Small intestine (tissue), 7 donors: ENCODE measurements at regions not wholly inside any gene's neighbourhood (a gene's known extent, or its start where the extent isn't known, plus 50 kb on each side); places are given as distances from the start of the nearest gene placed in this dataset.
A peak's percentile ranks its signal among the peaks of the same experiment; 100 is the strongest.

Experiments used
- DNase-seq, 2 donors: peaks; one replicate each; pipeline versions ENCODE4 v3.0.0 to v3.0.0-alpha.2; 2013
- FAIRE-seq: peaks from 2 replicates; lab custom pipeline; 2012; peaks lifted over from hg19 to GRCh38; lab: Jason Lieb, UNC
- H3K27ac ChIP-seq, 3 donors: one replicate each; pipeline ENCODE4 v1.5.1; 2013; ENCODE audit warnings: low read length in 2 of 3, mild to moderate bottlenecking in 2 of 3, control low read depth in 1 of 3, inconsistent platforms in 1 of 3, low read depth in 1 of 3, moderate library complexity in 1 of 3
- H3K27me3 ChIP-seq, 3 donors: one replicate each; pipeline ENCODE4 v1.6.1; 2013; ENCODE audit warnings: low read length in 3 of 3, inconsistent platforms in 1 of 3; ENCODE audit not compliant: control insufficient read depth in 3 of 3, insufficient read depth in 3 of 3
- H3K36me3 ChIP-seq, 3 donors: one replicate each; pipeline ENCODE4 v1.6.1; 2013; ENCODE audit warnings: low read length in 3 of 3, inconsistent platforms in 1 of 3, low read depth in 1 of 3, mild to moderate bottlenecking in 1 of 3, moderate library complexity in 1 of 3; ENCODE audit not compliant: control insufficient read depth in 3 of 3, insufficient read depth in 2 of 3
- H3K4me1 ChIP-seq, 3 donors: one replicate each; pipeline ENCODE4 v1.6.1; 2013; ENCODE audit warnings: low read length in 2 of 3, inconsistent platforms in 1 of 3, low read depth in 1 of 3, mild to moderate bottlenecking in 1 of 3, moderate library complexity in 1 of 3; ENCODE audit not compliant: control insufficient read depth in 3 of 3, insufficient read depth in 2 of 3
- H3K4me3 ChIP-seq, 3 donors: one replicate each; pipeline ENCODE4 v1.5.1; 2013; ENCODE audit warnings: low read length in 3 of 3, control low read depth in 1 of 3, inconsistent platforms in 1 of 3, low read depth in 1 of 3, mild to moderate bottlenecking in 1 of 3, moderate library complexity in 1 of 3
- H3K9me3 ChIP-seq, 2 donors: one replicate each; pipeline ENCODE4 v1.6.1; 2013; ENCODE audit warnings: low read depth in 1 of 2, low read length in 1 of 2; ENCODE audit not compliant: control insufficient read depth in 2 of 2, insufficient read depth in 1 of 2
- WGBS, 3 donors: extraction: QIAGEN DNeasy Blood & Tissue Kit; methylation state at CpG; one replicate each; pipeline ENCODE4 v1.1.7; 2013; 5-methylcytosine and 5-hydroxymethylcytosine counted together
- donor health status: healthy with polysubstance abuse.
- donor health status: control.
- donor health status: control.
- donor health status: Bipolar disorder and iron deficiency.
- donor health status: healthy.

GRCh38 chr9:107948086-107948485, 458.5 kb upstream of the KLF4 start:
- no peak overlapping the region for H3K27ac ChIP-seq

GRCh38 chr9:107946364-107947141, 457.0 kb upstream of the KLF4 start:
- 32 to 67% (median 43%) methylated on average over 5 of the region's 5 CpGs for WGBS, 3 donors
- no peak for FAIRE-seq
- peak in 1 of 2 donors; percentile 47 for DNase-seq
- H3K27me3 ChIP-seq = no peaks in the 10 kb centered on the region
- H3K36me3 ChIP-seq = no peaks in the 10 kb centered on the region
- no peak overlapping the region for H3K4me3 ChIP-seq
- H3K4me1 ChIP-seq = no peaks in the 10 kb centered on the region
- no peak overlapping the region for H3K27ac ChIP-seq
- H3K9me3 ChIP-seq = peaks cover 0 to 3% of the 10 kb centered on the region in 2 donors

More at GRCh38 chr9:107948086-107948485, 458.5 kb upstream of the KLF4 start:
- 80 to 95% (median 81%) methylated on average over 6 of the region's 6 CpGs for WGBS, 3 donors
- Histone ChIP-seq H3K36me3 (no peaks in the 10 kb centered on the region), H3K4me1 (peaks cover 0 to 4% (median 0%) of the 10 kb centered on the region in 3 donors), H3K4me3 (no peak overlapping the region), H3K9me3 (peaks cover 0 to 7% of the 10 kb centered on the region in 2 donors), H3K27me3 (no peaks in the 10 kb centered on the region)
- DNase-seq (no peak), FAIRE-seq (no peak)

- WGBS, 3 donors = 67 to 75% (median 74%) methylated on average over 2 of the region's 2 CpGs
- FAIRE-seq = no peak
These were observed 456.4 kb upstream of the KLF4 start for GRCh38 chr9:107945961-107946360.

GRCh38 chr9:107945493-107945892, 455.9 kb upstream of the KLF4 start:
- Histone ChIP-seq H3K9me3 (no peaks in the 10 kb centered on the region), H3K27me3 (no peaks in the 10 kb centered on the region), H3K27ac (no peak overlapping the region), H3K4me3 (no peak overlapping the region), H3K36me3 (no peaks in the 10 kb centered on the region), H3K4me1 (no peaks in the 10 kb centered on the region)
- no peak for DNase-seq
- FAIRE-seq = no peak
- 42 to 73% (median 52%) methylated on average over 2 of the region's 2 CpGs for WGBS, 3 donors

More at GRCh38 chr9:107945961-107946360, 456.4 kb upstream of the KLF4 start:
- Histone ChIP-seq H3K4me3 (no peak overlapping the region), H3K36me3 (no peaks in the 10 kb centered on the region), H3K27me3 (no peaks in the 10 kb centered on the region), H3K9me3 (no peaks in the 10 kb centered on the region), H3K4me1 (no peaks in the 10 kb centered on the region), H3K27ac (no peak overlapping the region)
- DNase-seq = no peak

GRCh38 chr9:107944387-107944786, 454.8 kb upstream of the KLF4 start:
- Histone ChIP-seq H3K36me3 (no peaks in the 10 kb centered on the region), H3K4me3 (no peak overlapping the region), H3K9me3 (no peaks in the 10 kb centered on the region), H3K27ac (no peak overlapping the region), H3K27me3 (no peaks in the 10 kb centered on the region), H3K4me1 (peaks cover 0 to under 1% (median 0%) of the 10 kb centered on the region in 3 donors)
- WGBS, 3 donors = 90 to 96% (median 93%) methylated on average over 10 of the region's 10 CpGs
- no peak for DNase-seq
- FAIRE-seq = no peak

- DNase-seq = no peak
- no peak overlapping the region for H3K27ac ChIP-seq
- FAIRE-seq = no peak
- peaks cover 0 to 6% (median 0%) of the 10 kb centered on the region in 3 donors for H3K4me1 ChIP-seq
- no peak overlapping the region for H3K4me3 ChIP-seq
- no peaks in the 10 kb centered on the region for H3K9me3 ChIP-seq
- H3K27me3 ChIP-seq = no peaks in the 10 kb centered on the region
- WGBS, 3 donors = 81 to 92% (median 84%) methylated on average over 3 of the region's 3 CpGs
- no peaks in the 10 kb centered on the region for H3K36me3 ChIP-seq
These were observed 454.3 kb upstream of the KLF4 start for GRCh38 chr9:107943901-107944300.

GRCh38 chr9:107942856-107943255, 453.3 kb upstream of the KLF4 start:
- FAIRE-seq (no peak), DNase-seq (no peak)
- 82 to 87% (median 84%) methylated on average over 2 of the region's 2 CpGs for WGBS, 3 donors
- H3K36me3 ChIP-seq = no peaks in the 10 kb centered on the region
- H3K9me3 ChIP-seq = no peaks in the 10 kb centered on the region
- no peak overlapping the region for H3K27ac ChIP-seq
- peaks cover 0 to 8% (median 0%) of the 10 kb centered on the region in 3 donors for H3K4me1 ChIP-seq
- H3K27me3 ChIP-seq = no peaks in the 10 kb centered on the region
- no peak overlapping the region for H3K4me3 ChIP-seq

- no peaks in the 10 kb centered on the region for H3K9me3 ChIP-seq
- WGBS, 3 donors = 64 to 87% (median 72%) methylated on average over 1 of the region's 1 CpG
- no peaks in the 10 kb centered on the region for H3K36me3 ChIP-seq
- H3K4me3 ChIP-seq = no peak overlapping the region
- DNase-seq = no peak
- no peak overlapping the region for H3K27ac ChIP-seq
- peaks cover 0 to 8% (median 0%) of the 10 kb centered on the region in 3 donors for H3K4me1 ChIP-seq
- no peak for FAIRE-seq
- H3K27me3 ChIP-seq = no peaks in the 10 kb centered on the region
These were observed 452.7 kb upstream of the KLF4 start for GRCh38 chr9:107942291-107942690.
